ENCODE measurements at regions not wholly inside any gene's neighbourhood (a gene's known extent, or its start where the extent isn't known, plus 50 kb on each side); places are given as distances from the start of the nearest gene placed in this dataset.

- intact Hi-C loops (cut with micrococcal nuclease; ENCODE audit: unreplicated experiment): no loop called here
- Histone ChIP-seq H3K4me3 (no peak overlapping the region), H3K27me3 (ENCODE audit: insufficient read depth, low read depth) (no peaks in the 10 kb centered on the region), H2AFZ (no peak overlapping the region), H3K9me2 (ENCODE audit: insufficient read depth) (no peaks in the 10 kb centered on the region), H3K79me2 (ENCODE audit: low read depth) (no peaks in the 10 kb centered on the region), H3K27ac (no peak overlapping the region), H3K9me3 (ENCODE audit: insufficient read depth, low read depth) (no peaks in the 10 kb centered on the region), H3K4me1 (replicated peaks; ENCODE audit: insufficient read depth) (peaks cover 25% of the 10 kb centered on the region), H3K4me2 (no peak overlapping the region), H3K36me3 (ENCODE audit: low read depth) (no peaks in the 10 kb centered on the region), H3F3A (ENCODE audit: insufficient read depth, low read depth) (peaks cover 5% of the 10 kb centered on the region; the same call in 1 of the 2 replicates), H4K20me1 (ENCODE audit: insufficient read depth) (no peaks in the 10 kb centered on the region)
- ChIA-PET POLR2A (ENCODE audit: unreplicated experiment) (interaction anchor here (0.6 kb wide), 1 partner anchor 88 kb away, joined by 4 read pairs; no protein-coding TSS in a partner anchor), CTCF (no interaction called here)
- no peak for DNase-seq
- no TSS peak for BruUV-seq (replicated peaks)
- TF ChIP-seq EZH2 (IDR thresholded peaks at IDR 0.05; ENCODE audit: low read depth) (no peak), CTCF (conservative IDR thresholded peaks at IDR 0.05) (no peak)
Measured at GRCh38 chr5:171509467-171509866, 90.0 kb downstream of the FGF18 start.

DNA sequence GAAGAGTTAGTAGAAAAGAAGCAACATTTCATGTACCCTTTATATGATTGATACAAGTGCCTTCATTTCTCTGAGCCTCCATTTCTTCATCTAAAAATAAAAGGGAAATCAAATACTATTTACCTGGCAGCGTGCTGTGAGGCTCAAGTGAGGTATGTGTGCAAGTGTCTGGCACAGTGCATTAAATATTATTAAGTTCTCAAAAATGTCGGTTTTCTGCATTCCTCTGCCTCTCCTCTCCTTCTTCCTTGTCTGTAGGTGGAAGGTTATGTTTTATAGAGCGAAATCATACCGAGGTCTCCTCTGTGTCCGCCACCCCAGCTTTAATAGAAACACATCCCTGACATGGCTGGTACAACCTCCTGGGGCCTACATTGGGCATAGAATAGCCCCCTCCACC lies 93.0 kb downstream of the FGF18 start:
- CTCF ChIA-PET: no interaction called here
- POLR2A ChIA-PET (ENCODE audit: unreplicated experiment): no interaction called here
- Histone ChIP-seq H3K9me2 (ENCODE audit: insufficient read depth) (no peaks in the 10 kb centered on the region), H3K36me3 (ENCODE audit: low read depth) (no peaks in the 10 kb centered on the region), H3K79me2 (ENCODE audit: low read depth) (no peaks in the 10 kb centered on the region), H3K9me3 (ENCODE audit: insufficient read depth, low read depth) (no peaks in the 10 kb centered on the region), H3F3A (ENCODE audit: insufficient read depth, low read depth) (peaks cover 5% of the 10 kb centered on the region; the same call in 1 of the 2 replicates), H3K4me3 (no peak overlapping the region), H3K4me2 (peak overlapping the region; percentile 70), H3K4me1 (replicated peaks; ENCODE audit: insufficient read depth) (peaks cover 25% of the 10 kb centered on the region), H3K27me3 (ENCODE audit: insufficient read depth, low read depth) (no peaks in the 10 kb centered on the region), H2AFZ (0 out of 2 replicates have a peak overlapping the region, but pooled peaks have one; percentile 41), H3K27ac (peak overlapping the region; percentile 77), H4K20me1 (ENCODE audit: insufficient read depth) (no peaks in the 10 kb centered on the region)
- DNase-seq: peak; percentile 31 to 92
- TF ChIP-seq CTCF (conservative IDR thresholded peaks at IDR 0.05) (no peak), EZH2 (IDR thresholded peaks at IDR 0.05; ENCODE audit: low read depth) (no peak)
- intact Hi-C loops (cut with micrococcal nuclease; ENCODE audit: unreplicated experiment): loop anchor here (1.0 kb wide), 1 partner anchor 18 kb away; no protein-coding TSS in a partner anchor
- no TSS peak for BruUV-seq (replicated peaks)

GRCh38 chr5:171513591-171513990 lies 94.1 kb downstream of the FGF18 start:
- Histone ChIP-seq H3K4me2 (no peak overlapping the region), H3K27ac (no peak overlapping the region), H2AFZ (no peak overlapping the region), H3K9me3 (ENCODE audit: insufficient read depth, low read depth) (no peaks in the 10 kb centered on the region), H3K27me3 (ENCODE audit: insufficient read depth, low read depth) (no peaks in the 10 kb centered on the region), H3F3A (ENCODE audit: insufficient read depth, low read depth) (peaks cover 5% of the 10 kb centered on the region; the same call in 1 of the 2 replicates), H3K4me1 (replicated peaks; ENCODE audit: insufficient read depth) (peaks cover 25% of the 10 kb centered on the region), H4K20me1 (ENCODE audit: insufficient read depth) (no peaks in the 10 kb centered on the region), H3K36me3 (ENCODE audit: low read depth) (no peaks in the 10 kb centered on the region), H3K4me3 (no peak overlapping the region), H3K9me2 (ENCODE audit: insufficient read depth) (no peaks in the 10 kb centered on the region), H3K79me2 (ENCODE audit: low read depth) (no peaks in the 10 kb centered on the region)
- ChIA-PET POLR2A (ENCODE audit: unreplicated experiment) (interaction anchor here (0.7 kb wide), 1 partner anchor 16 kb away, joined by 18 read pairs; no protein-coding TSS in a partner anchor), CTCF (interaction anchor here (1.0 kb wide), 1 partner anchor 94 kb away, joined by 3 read pairs; the partner anchor contains the start of gene FGF18)
- no peak for DNase-seq
- TF ChIP-seq EZH2 (IDR thresholded peaks at IDR 0.05; ENCODE audit: low read depth) (no peak), CTCF (conservative IDR thresholded peaks at IDR 0.05) (no peak)
- no TSS peak for BruUV-seq (replicated peaks)
- intact Hi-C loops (cut with micrococcal nuclease; ENCODE audit: unreplicated experiment): no loop called here
